ENCODE measurements at regions not wholly inside any gene's neighbourhood (a gene's known extent, or its start where the extent isn't known, plus 50 kb on each side); places are given as distances from the start of the nearest gene placed in this dataset.

DNA sequence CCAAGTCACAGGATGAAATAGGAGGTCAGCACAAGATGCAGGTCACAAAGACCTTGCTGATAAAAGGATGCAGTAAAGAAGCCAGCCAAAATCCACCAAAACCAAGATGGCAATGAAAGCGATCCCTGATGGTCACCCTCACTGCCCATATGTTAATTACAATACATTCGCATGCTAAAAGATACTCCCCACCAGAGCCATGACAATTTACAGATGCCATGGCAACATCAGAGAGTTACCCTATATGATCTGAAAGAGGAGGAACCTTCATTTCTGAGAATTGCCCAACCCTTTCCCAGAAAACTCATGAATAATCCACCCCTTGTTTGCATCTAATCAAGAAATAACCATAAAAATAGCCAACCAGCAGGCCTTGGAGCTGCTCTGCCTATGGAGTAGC is 709.8 kb downstream of the METTL4 start:
- no peak for TF ChIP-seq GATA2 (IDR thresholded peaks at IDR 0.05; ENCODE audit: low read depth, low read length)
- TF ChIP-seq GATA3 (IDR thresholded peaks at IDR 0.05; ENCODE audit: low read depth, low read length) = no peak
